DND-41 (cell line): ENCODE measurements at regions not wholly inside any gene's neighbourhood (a gene's known extent, or its start where the extent isn't known, plus 50 kb on each side); places are given as distances from the start of the nearest gene placed in this dataset.

Experiments used
- ATAC-seq: fragments of 200-7000 bp; cut with Tn5 transposase; 3 replicates; pipeline ENCODE4 v1.9.1; 2021; ENCODE audit warnings: low read depth; ENCODE audit not compliant: insufficient read depth
- DNase-seq: peaks from one replicate; pipeline ENCODE4 v3.0.0-alpha.2; 2020
- H2AFZ ChIP-seq: 2 replicates; pipeline ENCODE4 v1.6.0; 2012; ENCODE audit warnings: low read depth, low read length
- H3K27ac ChIP-seq: 2 replicates; pipeline ENCODE4 v1.5.1; 2012; ENCODE audit warnings: low read length, inconsistent platforms
- H3K27me3 ChIP-seq: fragments of 200-600 bp; sonication (generic); 2 replicates; pipeline ENCODE4 v1.6.0; 2012; ENCODE audit warnings: low read length, mild to moderate bottlenecking, inconsistent platforms; ENCODE audit not compliant: insufficient read depth, poor library complexity
- H3K36me3 ChIP-seq: 2 replicates; pipeline ENCODE4 v1.5.1; 2012; ENCODE audit warnings: low read length, inconsistent platforms; ENCODE audit not compliant: insufficient read depth
- H3K4me1 ChIP-seq: 2 replicates; pipeline ENCODE4 v1.5.1; 2012; ENCODE audit warnings: mild to moderate bottlenecking, low read length; ENCODE audit not compliant: insufficient read depth
- H3K4me2 ChIP-seq: 2 replicates; pipeline ENCODE4 v1.6.0; 2012; ENCODE audit warnings: mild to moderate bottlenecking, moderate library complexity, low read length, inconsistent platforms; ENCODE audit not compliant: insufficient read depth
- H3K4me3 ChIP-seq, 2 experiments: fragments of 200-600 bp in 1 of 2; shearing (Covaris generic) in 1 of 2; 2 replicates each; pipeline ENCODE4 v1.5.1; 2012 to 2016; ENCODE audit warnings: inconsistent platforms in 2 of 2, low read length in 2 of 2, mild to moderate bottlenecking in 2 of 2, low read depth in 1 of 2, moderate library complexity in 1 of 2
- H3K79me2 ChIP-seq: 2 replicates; pipeline ENCODE4 v1.6.0; 2012; ENCODE audit warnings: low read length, inconsistent platforms; ENCODE audit not compliant: insufficient read depth
- H3K9ac ChIP-seq: 2 replicates; pipeline ENCODE4 v1.6.0; 2012; ENCODE audit warnings: low read depth, mild to moderate bottlenecking, inconsistent platforms, low read length, moderate library complexity
- H3K9me3 ChIP-seq: 2 replicates; pipeline ENCODE4 v1.5.1; 2012; ENCODE audit warnings: low read length, moderate library complexity, mild to moderate bottlenecking, inconsistent platforms; ENCODE audit not compliant: insufficient read depth, severe bottlenecking
- H4K20me1 ChIP-seq: 2 replicates; pipeline ENCODE4 v1.6.0; 2012; ENCODE audit warnings: low read length; ENCODE audit not compliant: insufficient read depth
- EZH2 ChIP-seq: IDR thresholded peaks from 3 replicates; pipeline ENCODE4 v1.6.1; 2012; ENCODE audit warnings: borderline replicate concordance, low read depth, mild to moderate bottlenecking, moderate library complexity, low read length, inconsistent platforms; ENCODE audit not compliant: severe bottlenecking
- TF ChIP-seq, protein P1 (sequence below): IDR thresholded peaks from 2 replicates; pipeline ENCODE4 v1.5.1; 2012; ENCODE audit warnings: borderline replicate concordance, low read length, moderate library complexity, mild to moderate bottlenecking; ENCODE audit not compliant: poor library complexity, severe bottlenecking; ENCODE audit errors: extremely low read depth

DNA sequence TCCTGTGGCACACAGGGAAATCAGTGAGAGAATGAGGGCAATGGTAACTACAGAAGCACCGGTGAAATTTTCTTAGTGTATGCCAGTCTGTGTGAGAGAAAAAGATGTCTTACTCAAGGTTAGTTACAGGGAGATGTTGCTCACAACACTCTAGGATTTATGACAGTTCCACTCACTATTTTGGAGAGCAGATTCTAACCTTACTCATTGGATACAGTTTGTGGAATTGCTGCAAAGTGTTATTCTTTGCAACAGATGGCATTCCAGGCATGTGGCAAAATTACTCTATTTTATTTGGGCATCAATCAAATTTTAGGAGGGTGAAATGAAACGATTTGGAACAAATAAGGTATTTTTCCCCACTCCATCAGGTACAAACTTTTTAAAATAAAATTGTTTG, 449.1 kb downstream of the PIK3C3 start:
- no peaks in the 10 kb centered on the region for H3K36me3 ChIP-seq
- no peaks in the 10 kb centered on the region for H4K20me1 ChIP-seq
- DNase-seq, result no peak
- TF ChIP-seq, protein P1, sequence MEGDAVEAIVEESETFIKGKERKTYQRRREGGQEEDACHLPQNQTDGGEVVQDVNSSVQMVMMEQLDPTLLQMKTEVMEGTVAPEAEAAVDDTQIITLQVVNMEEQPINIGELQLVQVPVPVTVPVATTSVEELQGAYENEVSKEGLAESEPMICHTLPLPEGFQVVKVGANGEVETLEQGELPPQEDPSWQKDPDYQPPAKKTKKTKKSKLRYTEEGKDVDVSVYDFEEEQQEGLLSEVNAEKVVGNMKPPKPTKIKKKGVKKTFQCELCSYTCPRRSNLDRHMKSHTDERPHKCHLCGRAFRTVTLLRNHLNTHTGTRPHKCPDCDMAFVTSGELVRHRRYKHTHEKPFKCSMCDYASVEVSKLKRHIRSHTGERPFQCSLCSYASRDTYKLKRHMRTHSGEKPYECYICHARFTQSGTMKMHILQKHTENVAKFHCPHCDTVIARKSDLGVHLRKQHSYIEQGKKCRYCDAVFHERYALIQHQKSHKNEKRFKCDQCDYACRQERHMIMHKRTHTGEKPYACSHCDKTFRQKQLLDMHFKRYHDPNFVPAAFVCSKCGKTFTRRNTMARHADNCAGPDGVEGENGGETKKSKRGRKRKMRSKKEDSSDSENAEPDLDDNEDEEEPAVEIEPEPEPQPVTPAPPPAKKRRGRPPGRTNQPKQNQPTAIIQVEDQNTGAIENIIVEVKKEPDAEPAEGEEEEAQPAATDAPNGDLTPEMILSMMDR, result no peak
- TF ChIP-seq EZH2, result no peak
- H3K9me3 ChIP-seq, result peaks cover 5% of the 10 kb centered on the region
- H3K9ac ChIP-seq, result no peak overlapping the region
- H3K79me2 ChIP-seq, result no peaks in the 10 kb centered on the region
- H3K4me2 ChIP-seq, result no peak overlapping the region
- H3K4me1 ChIP-seq, result no peaks in the 10 kb centered on the region
- no peak overlapping the region for H3K4me3 ChIP-seq
- no peak for ATAC-seq
- no peak overlapping the region for H2AFZ ChIP-seq
- H3K27ac ChIP-seq, result no peak overlapping the region
- no peaks in the 10 kb centered on the region for H3K27me3 ChIP-seq

DNA sequence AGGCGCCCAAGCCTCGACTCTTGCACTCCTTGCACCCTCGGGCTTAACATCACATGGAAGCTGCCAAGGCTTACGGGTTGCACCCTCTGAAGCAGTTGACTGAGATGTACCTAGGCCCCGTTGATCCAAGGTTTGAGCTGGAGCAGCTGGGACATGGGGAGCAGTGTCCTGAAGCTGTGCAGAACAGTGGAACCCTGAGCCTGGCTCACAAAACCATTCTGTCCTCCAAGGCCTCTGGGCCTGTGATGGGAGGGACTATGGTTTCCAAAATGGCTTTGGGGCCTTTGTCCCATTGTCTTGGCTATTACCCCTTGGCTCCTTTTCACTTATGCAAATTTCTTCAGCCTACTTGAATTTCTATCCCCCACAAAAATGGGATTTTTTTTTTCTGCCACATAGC, 454.0 kb downstream of the PIK3C3 start:
- Histone ChIP-seq H3K27me3 (no peaks in the 10 kb centered on the region), H4K20me1 (no peaks in the 10 kb centered on the region), H3K27ac (no peak overlapping the region), H2AFZ (no peak overlapping the region), H3K9me3 (peaks cover 5% of the 10 kb centered on the region), H3K4me1 (no peaks in the 10 kb centered on the region), H3K36me3 (no peaks in the 10 kb centered on the region), H3K4me2 (no peak overlapping the region), H3K4me3 (no peak overlapping the region), H3K9ac (no peak overlapping the region), H3K79me2 (no peaks in the 10 kb centered on the region)
- no peak for DNase-seq
- TF ChIP-seq, protein P1, result no peak
- TF ChIP-seq EZH2, result no peak
- ATAC-seq, result no peak

DNA sequence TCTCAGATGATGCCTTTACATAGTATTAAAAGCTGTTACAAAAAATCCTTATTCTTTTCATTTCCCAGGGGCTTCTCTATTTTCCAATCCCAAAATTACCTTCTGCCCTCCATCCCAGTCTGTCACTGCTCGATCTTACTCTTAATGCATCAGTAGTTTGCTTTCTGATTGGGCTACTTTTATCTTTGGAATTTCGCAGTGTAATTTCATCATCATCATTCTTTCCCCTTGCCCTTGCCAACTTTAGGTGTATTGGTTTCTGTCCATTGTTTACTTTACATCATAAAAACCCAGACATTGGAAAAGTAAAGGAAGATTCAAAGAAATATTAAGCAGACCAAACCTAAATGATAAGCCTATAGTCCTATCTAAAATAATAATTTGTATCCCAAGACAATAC, 457.2 kb downstream of the PIK3C3 start:
- Histone ChIP-seq H4K20me1 (no peaks in the 10 kb centered on the region), H3K4me3 (no peak overlapping the region), H3K9ac (no peak overlapping the region), H3K4me1 (no peaks in the 10 kb centered on the region), H3K36me3 (no peaks in the 10 kb centered on the region), H3K9me3 (peaks cover 5% of the 10 kb centered on the region), H2AFZ (no peak overlapping the region), H3K27ac (no peak overlapping the region), H3K79me2 (no peaks in the 10 kb centered on the region), H3K27me3 (no peaks in the 10 kb centered on the region), H3K4me2 (no peak overlapping the region)
- no peak for TF ChIP-seq EZH2
- TF ChIP-seq, protein P1, result no peak
- DNase-seq (no peak), ATAC-seq (no peak)

DNA sequence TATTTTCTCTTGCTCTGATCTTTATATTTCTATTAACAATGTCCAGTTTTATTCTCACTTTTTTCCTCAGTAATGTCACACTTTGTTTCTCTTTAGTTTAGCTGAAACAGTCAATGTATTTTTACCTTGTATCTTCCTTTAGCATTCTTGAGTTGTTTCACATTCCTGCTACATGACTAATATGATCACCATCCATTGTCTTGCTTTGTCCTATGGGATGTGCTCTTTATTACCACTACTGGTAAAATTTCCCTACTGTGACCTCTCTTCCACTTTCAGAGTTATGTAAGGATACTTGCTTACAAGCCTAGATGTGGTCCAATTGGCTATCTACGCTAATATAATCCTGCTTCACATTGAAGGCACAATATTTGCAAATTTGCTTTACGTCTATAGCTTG, 457.9 kb downstream of the PIK3C3 start:
- no peak overlapping the region for H3K4me2 ChIP-seq
- H3K79me2 ChIP-seq, result no peaks in the 10 kb centered on the region
- H3K27me3 ChIP-seq, result no peaks in the 10 kb centered on the region
- no peak overlapping the region for H3K4me3 ChIP-seq
- H3K9ac ChIP-seq, result no peak overlapping the region
- no peaks in the 10 kb centered on the region for H3K4me1 ChIP-seq
- peaks cover 5% of the 10 kb centered on the region for H3K9me3 ChIP-seq
- H3K27ac ChIP-seq, result no peak overlapping the region
- TF ChIP-seq EZH2, result no peak
- TF ChIP-seq, protein P1, result no peak
- ATAC-seq, result no peak
- no peak for DNase-seq
- no peaks in the 10 kb centered on the region for H4K20me1 ChIP-seq
- H3K36me3 ChIP-seq, result no peaks in the 10 kb centered on the region
- H2AFZ ChIP-seq, result no peak overlapping the region
